Astrocyte of the cerebellum (primary cell): ENCODE measurements at regions not wholly inside any gene's neighbourhood (a gene's known extent, or its start where the extent isn't known, plus 50 kb on each side); places are given as distances from the start of the nearest gene placed in this dataset.

Experiments used
- DNase-seq: peaks from one replicate; pipeline ENCODE4 v3.0.0-alpha.2; 2011; ENCODE audit warnings: low read depth
- H3K4me3 ChIP-seq: 2 replicates; pipeline ENCODE4 v1.5.1; 2011; ENCODE audit warnings: mild to moderate bottlenecking, low read depth, low read length, moderate library complexity
- CTCF ChIP-seq: IDR thresholded peaks from 2 replicates; pipeline ENCODE4 v1.5.1; 2012; ENCODE audit warnings: low read length, low read depth, moderate library complexity, mild to moderate bottlenecking; ENCODE audit errors: missing control alignments
- in situ Hi-C: cut with HindIII; loops from 2 replicates; pipeline ENCODE4 v1.10.0; 2017; ENCODE audit warnings: low sequenced_read_pairs

GRCh38 chr22:27148055-27148454 lies 490.7 kb downstream of the MIAT start:
- no peak for DNase-seq
- in situ Hi-C loops: no loop called here
- TF ChIP-seq CTCF: no peak
- H3K4me3 ChIP-seq: no peak overlapping the region

GRCh38 chr22:27148886-27149470 lies 491.6 kb downstream of the MIAT start:
- no peak overlapping the region for H3K4me3 ChIP-seq
- DNase-seq: no peak
- no peak for TF ChIP-seq CTCF
- in situ Hi-C loops: no loop called here

GRCh38 chr22:27149921-27150543 lies 492.6 kb downstream of the MIAT start:
- no peak for DNase-seq
- TF ChIP-seq CTCF: no peak
- H3K4me3 ChIP-seq: no peak overlapping the region
- in situ Hi-C loops: no loop called here

GRCh38 chr22:27150544-27150941 lies 493.2 kb downstream of the MIAT start:
- in situ Hi-C loops: no loop called here
- H3K4me3 ChIP-seq: no peak overlapping the region
- DNase-seq: no peak
- TF ChIP-seq CTCF: no peak

DNA sequence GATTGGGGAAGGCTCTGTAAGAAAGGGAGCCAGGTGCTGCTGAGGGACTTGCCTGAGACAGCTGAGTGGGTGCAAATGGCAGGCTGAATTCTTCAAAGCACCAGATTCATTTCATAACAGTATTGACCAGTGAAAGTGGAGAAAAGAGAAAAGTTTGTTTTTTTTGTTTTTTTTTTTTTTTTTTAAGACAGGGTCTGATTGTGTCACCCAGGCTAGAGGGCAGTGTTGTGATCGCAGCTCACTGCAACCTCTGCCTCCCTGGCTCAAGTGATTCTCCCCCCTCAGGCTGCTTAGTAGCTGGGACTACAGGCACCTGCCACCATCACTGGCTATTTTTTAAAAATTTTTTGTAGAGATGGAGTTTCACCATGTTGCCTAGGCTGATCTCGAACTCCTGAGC lies 494.0 kb downstream of the MIAT start:
- in situ Hi-C loops: no loop called here
- DNase-seq: no peak

GRCh38 chr22:27152033-27152432 lies 494.6 kb downstream of the MIAT start:
- in situ Hi-C loops: no loop called here
- no peak overlapping the region for H3K4me3 ChIP-seq
- no peak for DNase-seq
- TF ChIP-seq CTCF: no peak

More for the DNA sequence above, 494.0 kb downstream of the MIAT start:
- no peak overlapping the region for H3K4me3 ChIP-seq
- no peak for TF ChIP-seq CTCF
